Loucy (cell line): ENCODE measurements at regions not wholly inside any gene's neighbourhood (a gene's known extent, or its start where the extent isn't known, plus 50 kb on each side); places are given as distances from the start of the nearest gene placed in this dataset.

Experiments
- H2AFZ ChIP-seq: fragments of 200-600 bp; sonication (generic); 2 replicates; pipeline ENCODE4 v1.6.0; 2016; ENCODE audit warnings: antibody characterized with exemption, mild to moderate bottlenecking, low read length, moderate library complexity
- H3F3A ChIP-seq: fragments of 200-600 bp; 2 replicates; pipeline ENCODE4 v1.6.0; 2016; ENCODE audit warnings: antibody characterized with exemption, low read depth, mild to moderate bottlenecking
- H3K27me3 ChIP-seq: fragments of 200-600 bp; sonication (generic); 2 replicates; pipeline ENCODE4 v1.6.1; 2014; ENCODE audit warnings: low read length, mild to moderate bottlenecking; ENCODE audit not compliant: insufficient read depth, poor library complexity, severe bottlenecking
- H3K36me3 ChIP-seq: fragments of 200-600 bp; sonication (generic); 2 replicates; pipeline ENCODE4 v1.6.1; 2016; ENCODE audit warnings: low read length; ENCODE audit not compliant: insufficient read depth
- H3K4me1 ChIP-seq: fragments of 200-600 bp; sonication (generic); 2 replicates; pipeline ENCODE4 v1.5.1; 2014; ENCODE audit warnings: low read length, mild to moderate bottlenecking; ENCODE audit not compliant: insufficient read depth, poor library complexity, severe bottlenecking
- H3K4me2 ChIP-seq: fragments of 200-600 bp; sonication (generic); 2 replicates; pipeline ENCODE4 v1.6.0; 2014; ENCODE audit warnings: antibody characterized with exemption, low read length, low read depth, mild to moderate bottlenecking; ENCODE audit not compliant: poor library complexity, severe bottlenecking
- H3K4me3 ChIP-seq: fragments of 200-600 bp; sonication (generic); 2 replicates; pipeline ENCODE4 v1.5.1; 2014; ENCODE audit warnings: low read length, mild to moderate bottlenecking, mixed read lengths; ENCODE audit not compliant: poor library complexity, severe bottlenecking
- H3K79me2 ChIP-seq: fragments of 200-600 bp; sonication (generic); 2 replicates; pipeline ENCODE4 v1.6.1; 2014; ENCODE audit warnings: low read length; ENCODE audit not compliant: insufficient read depth
- H3K9ac ChIP-seq: fragments of 200-600 bp; sonication (generic); 2 replicates; pipeline ENCODE4 v1.6.0; 2014; ENCODE audit warnings: mild to moderate bottlenecking, low read depth, low read length, moderate library complexity; ENCODE audit not compliant: poor library complexity, severe bottlenecking
- H3K9me2 ChIP-seq: fragments of 200-600 bp; sonication (generic); replicated peaks from 2 replicates; pipeline ENCODE4 v1.6.1; 2016; ENCODE audit warnings: low read depth, low read length, mixed read lengths
- H3K9me3 ChIP-seq: fragments of 200-600 bp; sonication (generic); 2 replicates; pipeline ENCODE4 v1.6.1; 2014; ENCODE audit warnings: mild to moderate bottlenecking, antibody characterized with exemption, low read length, low read depth; ENCODE audit not compliant: insufficient read depth
- H4K20me1 ChIP-seq: fragments of 200-600 bp; sonication (generic); 2 replicates; pipeline ENCODE4 v1.6.0; 2014; ENCODE audit warnings: antibody characterized with exemption, low read length, mild to moderate bottlenecking; ENCODE audit not compliant: insufficient read depth, poor library complexity, severe bottlenecking
- CTCF ChIP-seq: fragments of 200-600 bp; sonication (generic); conservative IDR thresholded peaks from 2 replicates; pipeline ENCODE4 v1.5.1; 2014; ENCODE audit warnings: mild to moderate bottlenecking, antibody characterized with exemption, low read length
- EZH2phosphoT487 ChIP-seq: fragments of 200-600 bp; IDR thresholded peaks from 2 replicates; pipeline ENCODE4 v1.6.1; 2018; ENCODE audit warnings: antibody characterized with exemption, mild to moderate bottlenecking, moderate library complexity, borderline replicate concordance

- no peak overlapping the region for H3K9ac ChIP-seq
- no peaks in the 10 kb centered on the region for H4K20me1 ChIP-seq
- H2AFZ ChIP-seq = no peak overlapping the region
- H3F3A ChIP-seq = no peaks in the 10 kb centered on the region
- H3K36me3 ChIP-seq = no peaks in the 10 kb centered on the region
- H3K79me2 ChIP-seq = no peaks in the 10 kb centered on the region
- no peaks in the 10 kb centered on the region for H3K27me3 ChIP-seq
- no peaks in the 10 kb centered on the region for H3K9me2 ChIP-seq
- H3K9me3 ChIP-seq = no peaks in the 10 kb centered on the region
- TF ChIP-seq EZH2phosphoT487 (no peak), CTCF (no peak)
- H3K4me3 ChIP-seq = no peak overlapping the region
- H3K4me1 ChIP-seq = no peaks in the 10 kb centered on the region
- H3K4me2 ChIP-seq = no peak overlapping the region
Observed at GRCh38 chr11:130710497-130711012, 205.7 kb downstream of the SNX19 start.

- TF ChIP-seq CTCF = no peak
- no peak for TF ChIP-seq EZH2phosphoT487
- H3K79me2 ChIP-seq = no peaks in the 10 kb centered on the region
- no peaks in the 10 kb centered on the region for H3K27me3 ChIP-seq
- no peaks in the 10 kb centered on the region for H3K9me3 ChIP-seq
- no peak overlapping the region for H3K4me2 ChIP-seq
- H4K20me1 ChIP-seq = no peaks in the 10 kb centered on the region
- H3K4me3 ChIP-seq = no peak overlapping the region
- no peaks in the 10 kb centered on the region for H3K9me2 ChIP-seq
- no peak overlapping the region for H3K9ac ChIP-seq
- no peaks in the 10 kb centered on the region for H3F3A ChIP-seq
- H3K36me3 ChIP-seq = no peaks in the 10 kb centered on the region
- H2AFZ ChIP-seq = no peak overlapping the region
- H3K4me1 ChIP-seq = no peaks in the 10 kb centered on the region
Observed at GRCh38 chr11:130711193-130711592, 205.1 kb downstream of the SNX19 start.

- Histone ChIP-seq H3K9me3 (no peaks in the 10 kb centered on the region), H3K27me3 (no peaks in the 10 kb centered on the region), H3K36me3 (no peaks in the 10 kb centered on the region), H3F3A (no peaks in the 10 kb centered on the region), H4K20me1 (no peaks in the 10 kb centered on the region), H3K79me2 (no peaks in the 10 kb centered on the region), H3K4me3 (no peak overlapping the region), H2AFZ (no peak overlapping the region), H3K9me2 (no peaks in the 10 kb centered on the region), H3K4me1 (no peaks in the 10 kb centered on the region), H3K9ac (no peak overlapping the region), H3K4me2 (no peak overlapping the region)
- no peak for TF ChIP-seq CTCF
- no peak for TF ChIP-seq EZH2phosphoT487
Observed at GRCh38 chr11:130712480-130712879, 203.8 kb downstream of the SNX19 start.
